Loucy (cell line): ENCODE measurements at regions not wholly inside any gene's neighbourhood (a gene's known extent, or its start where the extent isn't known, plus 50 kb on each side); places are given as distances from the start of the nearest gene placed in this dataset.

Source experiments
- EZH2phosphoT487 ChIP-seq: fragments of 200-600 bp; IDR thresholded peaks from 2 replicates; pipeline ENCODE4 v1.6.1; 2018; ENCODE audit warnings: antibody characterized with exemption, mild to moderate bottlenecking, moderate library complexity, borderline replicate concordance
- TF ChIP-seq, protein P1 (sequence below): fragments of 200-600 bp; sonication (generic); conservative IDR thresholded peaks from 2 replicates; pipeline ENCODE4 v1.5.1; 2014; ENCODE audit warnings: mild to moderate bottlenecking, antibody characterized with exemption, low read length

DNA sequence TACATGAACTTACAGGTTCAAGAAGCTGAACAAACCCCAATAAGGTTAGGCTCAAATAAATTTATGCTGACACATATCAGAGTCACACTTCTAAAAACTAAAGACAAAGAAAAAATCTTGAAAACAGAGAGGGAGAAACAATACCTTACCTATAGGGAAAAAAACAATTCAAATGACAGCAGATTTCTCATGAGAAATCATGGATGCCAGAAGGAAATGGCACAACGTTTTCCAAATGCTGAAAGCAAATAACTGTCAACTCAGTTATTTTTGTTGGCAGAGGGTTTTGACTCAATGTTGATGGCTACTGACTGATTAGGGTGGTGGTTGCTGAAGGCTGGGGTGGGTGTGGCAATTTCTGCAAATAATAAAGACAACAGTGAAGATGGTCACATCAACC lies 239.4 kb downstream of the ARHGAP12 start:
- TF ChIP-seq, protein P1, sequence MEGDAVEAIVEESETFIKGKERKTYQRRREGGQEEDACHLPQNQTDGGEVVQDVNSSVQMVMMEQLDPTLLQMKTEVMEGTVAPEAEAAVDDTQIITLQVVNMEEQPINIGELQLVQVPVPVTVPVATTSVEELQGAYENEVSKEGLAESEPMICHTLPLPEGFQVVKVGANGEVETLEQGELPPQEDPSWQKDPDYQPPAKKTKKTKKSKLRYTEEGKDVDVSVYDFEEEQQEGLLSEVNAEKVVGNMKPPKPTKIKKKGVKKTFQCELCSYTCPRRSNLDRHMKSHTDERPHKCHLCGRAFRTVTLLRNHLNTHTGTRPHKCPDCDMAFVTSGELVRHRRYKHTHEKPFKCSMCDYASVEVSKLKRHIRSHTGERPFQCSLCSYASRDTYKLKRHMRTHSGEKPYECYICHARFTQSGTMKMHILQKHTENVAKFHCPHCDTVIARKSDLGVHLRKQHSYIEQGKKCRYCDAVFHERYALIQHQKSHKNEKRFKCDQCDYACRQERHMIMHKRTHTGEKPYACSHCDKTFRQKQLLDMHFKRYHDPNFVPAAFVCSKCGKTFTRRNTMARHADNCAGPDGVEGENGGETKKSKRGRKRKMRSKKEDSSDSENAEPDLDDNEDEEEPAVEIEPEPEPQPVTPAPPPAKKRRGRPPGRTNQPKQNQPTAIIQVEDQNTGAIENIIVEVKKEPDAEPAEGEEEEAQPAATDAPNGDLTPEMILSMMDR: no peak
- no peak for TF ChIP-seq EZH2phosphoT487
